KMS-11 (cell line): ENCODE measurements at regions not wholly inside any gene's neighbourhood (a gene's known extent, or its start where the extent isn't known, plus 50 kb on each side); places are given as distances from the start of the nearest gene placed in this dataset.

ENCODE experiments used
- H2AFZ ChIP-seq: fragments of 200-600 bp; sonication (generic); 2 replicates; pipeline ENCODE4 v1.6.1; 2016; ENCODE audit warnings: antibody characterized with exemption, mixed run types, low read depth
- H3K27ac ChIP-seq: fragments of 200-600 bp; sonication (generic); 2 replicates; pipeline ENCODE4 v1.6.1; 2016; ENCODE audit warnings: mild to moderate bottlenecking, mixed run types
- H3K27me3 ChIP-seq: fragments of 200-600 bp; sonication (generic); 2 replicates; pipeline ENCODE4 v1.6.1; 2017; ENCODE audit warnings: mild to moderate bottlenecking, low read depth, mixed run types, moderate library complexity; ENCODE audit not compliant: insufficient read depth
- H3K36me3 ChIP-seq: fragments of 200-600 bp; sonication (generic); 2 replicates; pipeline ENCODE4 v1.6.1; 2017; ENCODE audit warnings: mild to moderate bottlenecking, mixed run types; ENCODE audit not compliant: insufficient read depth
- H3K4me1 ChIP-seq: fragments of 200-600 bp; sonication (generic); 2 replicates; pipeline ENCODE4 v1.6.1; 2016; ENCODE audit warnings: mild to moderate bottlenecking, low read depth, mixed run types; ENCODE audit not compliant: poor library complexity, severe bottlenecking
- H3K4me2 ChIP-seq: fragments of 200-600 bp; sonication (generic); 2 replicates; pipeline ENCODE4 v1.7.0; 2016; ENCODE audit warnings: mild to moderate bottlenecking, mixed run types
- H3K4me3 ChIP-seq: fragments of 200-600 bp; sonication (generic); IDR thresholded peaks from 2 replicates; pipeline ENCODE4 v1.6.1; 2017; ENCODE audit warnings: low read depth, low read length, mixed read lengths; ENCODE audit not compliant: insufficient read depth
- H3K79me2 ChIP-seq: fragments of 200-600 bp; sonication (generic); 2 replicates; pipeline ENCODE4 v1.6.1; 2016; ENCODE audit warnings: low read depth, mixed run types; ENCODE audit not compliant: insufficient read depth
- H3K9ac ChIP-seq: fragments of 200-600 bp; sonication (generic); 2 replicates; pipeline ENCODE4 v1.6.1; 2016; ENCODE audit warnings: mild to moderate bottlenecking, mixed run types
- H4K20me1 ChIP-seq: fragments of 200-600 bp; sonication (generic); 2 replicates; pipeline ENCODE4 v1.6.1; 2016; ENCODE audit warnings: mild to moderate bottlenecking, mixed run types; ENCODE audit not compliant: insufficient read depth
- TF ChIP-seq, protein P1 (sequence below): fragments of 200-600 bp; sonication (generic); conservative IDR thresholded peaks from 2 replicates; pipeline ENCODE4 v1.6.1; 2017; ENCODE audit warnings: low read depth, mild to moderate bottlenecking, antibody characterized with exemption, low read length, moderate library complexity, mixed read lengths

DNA sequence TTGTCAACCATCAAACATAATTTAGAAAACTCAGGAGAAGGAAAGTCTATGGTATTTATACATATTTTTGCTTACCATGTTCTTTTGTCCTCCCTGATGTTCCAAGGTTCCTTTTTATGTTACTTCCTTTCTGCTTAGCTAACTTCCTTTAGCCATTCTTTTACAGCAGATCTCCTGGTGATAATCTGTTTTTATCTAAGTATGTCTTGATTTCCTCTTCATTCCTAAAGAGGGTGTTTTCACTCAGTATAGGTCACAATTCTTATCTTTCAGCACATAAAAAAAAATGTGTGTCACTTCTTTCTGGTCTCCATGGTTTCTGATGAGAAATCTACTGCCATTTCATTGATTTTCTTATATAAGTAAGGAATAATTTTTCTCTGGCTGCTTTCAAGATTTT is 384.4 kb upstream of the PDE4D start:
- no peak overlapping the region for H3K4me3 ChIP-seq
- H3K36me3 ChIP-seq = no peaks in the 10 kb centered on the region
- H3K4me1 ChIP-seq = no peaks in the 10 kb centered on the region
- no peaks in the 10 kb centered on the region for H3K27me3 ChIP-seq
- H3K9ac ChIP-seq = no peak overlapping the region
- H3K27ac ChIP-seq = no peak overlapping the region
- no peaks in the 10 kb centered on the region for H3K79me2 ChIP-seq
- no peak overlapping the region for H3K4me2 ChIP-seq
- H2AFZ ChIP-seq = no peak overlapping the region
- TF ChIP-seq, protein P1, sequence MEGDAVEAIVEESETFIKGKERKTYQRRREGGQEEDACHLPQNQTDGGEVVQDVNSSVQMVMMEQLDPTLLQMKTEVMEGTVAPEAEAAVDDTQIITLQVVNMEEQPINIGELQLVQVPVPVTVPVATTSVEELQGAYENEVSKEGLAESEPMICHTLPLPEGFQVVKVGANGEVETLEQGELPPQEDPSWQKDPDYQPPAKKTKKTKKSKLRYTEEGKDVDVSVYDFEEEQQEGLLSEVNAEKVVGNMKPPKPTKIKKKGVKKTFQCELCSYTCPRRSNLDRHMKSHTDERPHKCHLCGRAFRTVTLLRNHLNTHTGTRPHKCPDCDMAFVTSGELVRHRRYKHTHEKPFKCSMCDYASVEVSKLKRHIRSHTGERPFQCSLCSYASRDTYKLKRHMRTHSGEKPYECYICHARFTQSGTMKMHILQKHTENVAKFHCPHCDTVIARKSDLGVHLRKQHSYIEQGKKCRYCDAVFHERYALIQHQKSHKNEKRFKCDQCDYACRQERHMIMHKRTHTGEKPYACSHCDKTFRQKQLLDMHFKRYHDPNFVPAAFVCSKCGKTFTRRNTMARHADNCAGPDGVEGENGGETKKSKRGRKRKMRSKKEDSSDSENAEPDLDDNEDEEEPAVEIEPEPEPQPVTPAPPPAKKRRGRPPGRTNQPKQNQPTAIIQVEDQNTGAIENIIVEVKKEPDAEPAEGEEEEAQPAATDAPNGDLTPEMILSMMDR = no peak
- no peaks in the 10 kb centered on the region for H4K20me1 ChIP-seq

DNA sequence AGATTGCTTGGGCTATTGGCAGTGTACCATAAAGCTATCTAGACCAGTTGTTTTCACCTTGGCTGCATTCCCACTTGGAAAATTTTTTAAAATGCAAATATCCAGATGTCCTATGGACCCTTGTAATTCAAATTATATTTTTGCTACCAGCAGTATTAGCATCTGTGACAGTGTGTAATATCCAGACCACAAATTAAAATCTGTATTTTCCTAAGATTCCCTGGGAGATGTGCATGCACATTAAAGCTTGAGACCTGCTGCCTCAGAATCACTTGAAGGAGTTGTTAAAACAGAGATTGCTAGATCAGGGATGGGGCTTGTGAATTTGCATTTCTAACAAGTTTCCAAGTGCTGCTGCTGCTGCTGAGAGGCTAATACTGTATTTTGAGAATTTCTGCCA is 381.2 kb upstream of the PDE4D start:
- H3K9ac ChIP-seq = no peak overlapping the region
- H3K4me2 ChIP-seq = no peak overlapping the region
- H2AFZ ChIP-seq = no peak overlapping the region
- no peaks in the 10 kb centered on the region for H4K20me1 ChIP-seq
- no peak overlapping the region for H3K27ac ChIP-seq
- no peaks in the 10 kb centered on the region for H3K27me3 ChIP-seq
- no peaks in the 10 kb centered on the region for H3K4me1 ChIP-seq
- H3K4me3 ChIP-seq = no peak overlapping the region
- no peaks in the 10 kb centered on the region for H3K36me3 ChIP-seq
- TF ChIP-seq, protein P1 = no peak
- H3K79me2 ChIP-seq = no peaks in the 10 kb centered on the region

DNA sequence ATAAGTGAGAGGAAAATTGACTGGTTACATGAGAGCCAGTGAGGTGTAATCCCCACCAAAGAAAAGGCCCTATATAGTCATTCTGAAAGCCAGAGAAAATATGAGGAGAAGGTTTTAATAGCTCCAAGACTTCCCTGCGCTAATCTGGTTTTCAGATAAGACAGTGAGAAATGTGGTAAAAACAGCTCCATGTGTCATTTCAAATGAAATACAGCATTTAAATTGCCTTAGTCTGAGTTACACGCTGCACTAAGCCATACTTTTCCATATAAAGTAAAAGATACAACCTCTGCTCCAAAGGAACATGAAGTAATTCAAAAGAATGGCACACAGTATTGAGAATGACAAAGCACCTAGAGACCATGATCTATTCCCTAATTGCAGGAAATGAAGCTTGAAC is 378.0 kb upstream of the PDE4D start:
- no peaks in the 10 kb centered on the region for H3K4me1 ChIP-seq
- H3K4me3 ChIP-seq = no peak overlapping the region
- H3K9ac ChIP-seq = no peak overlapping the region
- TF ChIP-seq, protein P1 = no peak
- no peak overlapping the region for H3K27ac ChIP-seq
- H3K36me3 ChIP-seq = no peaks in the 10 kb centered on the region
- no peaks in the 10 kb centered on the region for H4K20me1 ChIP-seq
- no peaks in the 10 kb centered on the region for H3K79me2 ChIP-seq
- H3K4me2 ChIP-seq = no peak overlapping the region
- no peak overlapping the region for H2AFZ ChIP-seq
- H3K27me3 ChIP-seq = no peaks in the 10 kb centered on the region

DNA sequence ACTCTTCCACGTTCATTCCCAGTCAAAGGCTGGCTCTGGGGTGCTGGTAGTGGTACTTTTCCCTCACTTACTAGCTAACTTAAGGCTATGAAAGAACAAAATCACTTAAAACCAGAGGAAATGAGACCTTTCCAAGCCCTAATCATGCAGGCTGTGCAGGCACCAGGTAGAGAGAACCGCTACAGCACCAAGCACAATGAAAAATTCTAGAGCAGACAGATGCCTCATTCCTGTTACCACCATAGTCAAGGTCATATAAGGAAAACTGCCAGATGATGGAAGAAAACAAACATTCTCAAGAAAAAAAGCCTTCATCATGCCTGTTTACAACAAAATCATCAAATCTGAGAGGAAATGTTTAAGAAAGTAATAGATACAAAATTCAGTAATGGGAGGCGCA is 374.4 kb upstream of the PDE4D start:
- Histone ChIP-seq H3K79me2 (no peaks in the 10 kb centered on the region), H3K4me3 (no peak overlapping the region), H2AFZ (no peak overlapping the region), H3K4me2 (no peak overlapping the region), H3K9ac (no peak overlapping the region), H3K27ac (no peak overlapping the region), H4K20me1 (no peaks in the 10 kb centered on the region), H3K36me3 (no peaks in the 10 kb centered on the region), H3K27me3 (no peaks in the 10 kb centered on the region), H3K4me1 (no peaks in the 10 kb centered on the region)
- TF ChIP-seq, protein P1 = no peak

DNA sequence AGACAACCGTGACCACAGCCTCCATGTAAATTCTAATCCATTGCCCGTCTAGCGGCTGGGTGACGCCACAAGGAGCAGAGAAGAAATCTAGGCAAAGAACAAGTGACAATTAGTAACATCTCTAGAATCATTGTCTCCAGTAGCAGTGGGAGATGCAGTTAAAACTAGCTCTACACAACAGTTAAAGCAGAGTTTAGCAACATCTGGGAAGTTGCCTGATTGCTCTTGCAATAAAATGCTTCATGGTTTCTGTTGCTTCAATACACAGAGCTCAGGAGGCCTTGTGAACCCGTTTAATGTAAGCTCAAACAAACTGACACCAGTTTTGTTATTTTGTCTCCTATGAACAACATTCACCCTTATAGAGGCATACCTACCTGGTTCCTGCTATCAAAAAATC is 369.8 kb upstream of the PDE4D start:
- no peak overlapping the region for H3K4me3 ChIP-seq
- no peak overlapping the region for H3K27ac ChIP-seq
- H3K36me3 ChIP-seq = no peaks in the 10 kb centered on the region
- H3K4me1 ChIP-seq = no peaks in the 10 kb centered on the region
- H4K20me1 ChIP-seq = no peaks in the 10 kb centered on the region
- no peaks in the 10 kb centered on the region for H3K27me3 ChIP-seq
- no peak overlapping the region for H2AFZ ChIP-seq
- TF ChIP-seq, protein P1 = no peak
- H3K4me2 ChIP-seq = no peak overlapping the region
- no peaks in the 10 kb centered on the region for H3K79me2 ChIP-seq
- no peak overlapping the region for H3K9ac ChIP-seq
